GM23338 (cell line): ENCODE measurements at regions not wholly inside any gene's neighbourhood (a gene's known extent, or its start where the extent isn't known, plus 50 kb on each side); places are given as distances from the start of the nearest gene placed in this dataset.

Source experiments
- CTCF ChIP-seq, 2 experiments: fragments of 200-600 bp in 1 of 2; sonication (generic) in 1 of 2; conservative IDR thresholded peaks; 2 replicates each; pipeline versions ENCODE4 v1.5.1 to v1.6.1; 2016 to 2017; ENCODE audit warnings: antibody characterized with exemption in 2 of 2, low read depth in 2 of 2, mild to moderate bottlenecking in 2 of 2, moderate library complexity in 1 of 2
- EZH2 ChIP-seq: fragments of 200-600 bp; sonication (generic); IDR thresholded peaks from one replicate; pipeline ENCODE4 v1.8.0; 2017; ENCODE audit warnings: antibody characterized with exemption, mild to moderate bottlenecking, low read depth; ENCODE audit not compliant: unreplicated experiment
- EZH2phosphoT487 ChIP-seq: fragments of 200-600 bp; sonication (generic); IDR thresholded peaks from one replicate; pipeline ENCODE4 v1.8.1; 2018; ENCODE audit warnings: antibody characterized with exemption; ENCODE audit not compliant: unreplicated experiment
- JUNB ChIP-seq: IDR thresholded peaks from one replicate; pipeline ENCODE4 v1.6.1; 2016; ENCODE audit warnings: antibody characterized with exemption; ENCODE audit not compliant: unreplicated experiment
- POLR2AphosphoS5 ChIP-seq: IDR thresholded peaks from 2 replicates; pipeline ENCODE4 v1.6.1; 2016; ENCODE audit warnings: antibody characterized with exemption, low read depth
- REST ChIP-seq: IDR thresholded peaks from one replicate; pipeline ENCODE4 v1.6.1; 2018; ENCODE audit warnings: antibody characterized with exemption; ENCODE audit not compliant: unreplicated experiment
- ZNF331 ChIP-seq: fragments of 250-450 bp; sonication (Bioruptor Pico); IDR thresholded peaks from 2 replicates; pipeline ENCODE4 v1.5.0; 2020; ENCODE audit warnings: low read depth, mild to moderate bottlenecking, moderate library complexity

GRCh38 chr1:195806060-195806459, 802.2 kb downstream of the KCNT2 start:
- no peak for TF ChIP-seq CTCF (conservative IDR thresholded peaks at IDR 0.05; ENCODE audit: low read depth in 2 of 2)
- TF ChIP-seq EZH2: no peak
- TF ChIP-seq POLR2AphosphoS5: no peak
- TF ChIP-seq JUNB: no peak
- TF ChIP-seq EZH2phosphoT487: no peak
- no peak for TF ChIP-seq ZNF331 (CRISPR knock-in tag)
- no peak for TF ChIP-seq REST
